H9 (cell line): ENCODE measurements at regions not wholly inside any gene's neighbourhood (a gene's known extent, or its start where the extent isn't known, plus 50 kb on each side); places are given as distances from the start of the nearest gene placed in this dataset.

Experiments used
- DNase-seq: peaks from one replicate; pipeline ENCODE4 v3.0.0-alpha.2; 2017
- H2AFZ ChIP-seq: one replicate; pipeline ENCODE4 v1.6.1; 2013; ENCODE audit warnings: mild to moderate bottlenecking, low read length, control low read depth, moderate library complexity
- H2AK5ac ChIP-seq: 2 replicates; pipeline ENCODE4 v1.6.1; 2013; ENCODE audit warnings: low read length, control low read depth, mixed read lengths; ENCODE audit not compliant: insufficient read length
- H2BK120ac ChIP-seq: one replicate; pipeline ENCODE4 v1.6.1; 2013; ENCODE audit warnings: low read depth, mild to moderate bottlenecking, low read length, control low read depth, inconsistent platforms; ENCODE audit not compliant: poor library complexity, severe bottlenecking
- H2BK12ac ChIP-seq: 2 replicates; pipeline ENCODE4 v1.6.1; 2013; ENCODE audit warnings: low read length, control low read depth, mixed read lengths, low read depth; ENCODE audit not compliant: insufficient read length
- H2BK15ac ChIP-seq: 2 replicates; pipeline ENCODE4 v1.6.1; 2013; ENCODE audit warnings: low read depth, low read length, control low read depth
- H2BK20ac ChIP-seq: one replicate; pipeline ENCODE4 v1.6.1; 2013; ENCODE audit warnings: low read depth, mild to moderate bottlenecking, low read length, control low read depth, inconsistent platforms; ENCODE audit not compliant: poor library complexity, severe bottlenecking
- H2BK5ac ChIP-seq: 2 replicates; pipeline ENCODE4 v1.6.1; 2013; ENCODE audit warnings: low read length, control low read depth, mixed read lengths; ENCODE audit not compliant: insufficient read length
- H3K14ac ChIP-seq: 2 replicates; pipeline ENCODE4 v1.6.1; 2013; ENCODE audit warnings: low read length, control low read depth; ENCODE audit not compliant: insufficient read depth
- H3K18ac ChIP-seq: 2 replicates; pipeline ENCODE4 v1.6.1; 2013; ENCODE audit warnings: low read depth, mild to moderate bottlenecking, mixed read lengths, low read length, control low read depth; ENCODE audit not compliant: insufficient read length
- H3K23ac ChIP-seq: 2 replicates; pipeline ENCODE4 v1.6.1; 2013; ENCODE audit warnings: low read length, control low read depth, mixed read lengths, low read depth; ENCODE audit not compliant: insufficient read length
- H3K23me2 ChIP-seq: 2 replicates; pipeline ENCODE4 v1.6.1; 2013; ENCODE audit warnings: low read depth, mild to moderate bottlenecking, mixed read lengths, low read length, control low read depth; ENCODE audit not compliant: insufficient read length, poor library complexity, severe bottlenecking
- H3K27ac ChIP-seq: 2 replicates; pipeline ENCODE4 v1.5.1; 2013; ENCODE audit warnings: low read length, control low read depth, mixed read lengths, low read depth; ENCODE audit not compliant: insufficient read length
- H3K27me3 ChIP-seq: 2 replicates; pipeline ENCODE4 v1.6.1; 2013; ENCODE audit warnings: low read length, control low read depth, inconsistent platforms; ENCODE audit not compliant: insufficient read depth
- H3K4ac ChIP-seq: 2 replicates; pipeline ENCODE4 v1.6.1; 2013; ENCODE audit warnings: low read depth, mild to moderate bottlenecking, control low read depth, inconsistent platforms, low read length, moderate library complexity
- H3K4me1 ChIP-seq: 2 replicates; pipeline ENCODE4 v1.6.1; 2013; ENCODE audit warnings: low read length, control low read depth, inconsistent platforms; ENCODE audit not compliant: insufficient read depth
- H3K4me2 ChIP-seq: 2 replicates; pipeline ENCODE4 v1.6.1; 2013; ENCODE audit warnings: low read length, control low read depth, mixed read lengths; ENCODE audit not compliant: insufficient read length, insufficient read depth
- H3K56ac ChIP-seq: 2 replicates; pipeline ENCODE4 v1.6.1; 2013; ENCODE audit warnings: low read depth, mild to moderate bottlenecking, mixed read lengths, low read length, control low read depth; ENCODE audit not compliant: insufficient read length
- H3K79me1 ChIP-seq: 2 replicates; pipeline ENCODE4 v1.6.1; 2013; ENCODE audit warnings: low read depth, mild to moderate bottlenecking, moderate library complexity, low read length, control low read depth, inconsistent platforms; ENCODE audit not compliant: insufficient read depth, poor library complexity, severe bottlenecking
- H3K79me2 ChIP-seq: 2 replicates; pipeline ENCODE4 v1.6.1; 2013; ENCODE audit warnings: low read length, control low read depth, inconsistent platforms; ENCODE audit not compliant: insufficient read depth
- H3K9ac ChIP-seq: 2 replicates; pipeline ENCODE4 v1.6.1; 2013; ENCODE audit warnings: low read length, control low read depth, mixed read lengths; ENCODE audit not compliant: insufficient read length; ENCODE audit errors: extremely low read depth
- H3K9me3 ChIP-seq: one replicate; pipeline ENCODE4 v1.6.1; 2013; ENCODE audit warnings: low read depth, low read length, inconsistent platforms; ENCODE audit not compliant: control insufficient read depth
- H3T11ph ChIP-seq: one replicate; pipeline ENCODE4 v1.6.1; 2013; ENCODE audit warnings: mild to moderate bottlenecking, low read length, control low read depth, inconsistent platforms
- H4K20me1 ChIP-seq: one replicate; pipeline ENCODE4 v1.6.1; 2013; ENCODE audit not compliant: control insufficient read depth, insufficient read length, insufficient read depth
- H4K5ac ChIP-seq: 2 replicates; pipeline ENCODE4 v1.6.1; 2013; ENCODE audit warnings: low read depth, mild to moderate bottlenecking, mixed read lengths, low read length, control low read depth; ENCODE audit not compliant: insufficient read length
- H4K8ac ChIP-seq: replicated peaks from 2 replicates; pipeline ENCODE4 v1.6.1; 2013; ENCODE audit warnings: low read length, control low read depth, mixed read lengths, low read depth; ENCODE audit not compliant: insufficient read length
- H4K91ac ChIP-seq: 2 replicates; pipeline ENCODE4 v1.6.1; 2013; ENCODE audit warnings: low read depth, mild to moderate bottlenecking, moderate library complexity, mixed read lengths, low read length, control low read depth; ENCODE audit not compliant: insufficient read length
- H3K27ac Mint-ChIP-seq, 3 experiments: 2 replicates in 2 of 3; 3 replicates in 1 of 3; pipeline ENCODE4 v1.8.0; 2020 to 2021; ENCODE audit warnings: mixed read lengths in 3 of 3, mild to moderate bottlenecking in 1 of 3, moderate library complexity in 1 of 3
- H3K27me3 Mint-ChIP-seq: 2 replicates; pipeline ENCODE4 v1.8.0; 2021; ENCODE audit warnings: low read depth, mild to moderate bottlenecking, moderate library complexity, mixed read lengths
- H3K36me3 Mint-ChIP-seq, 3 experiments: 2 replicates in 2 of 3; 3 replicates in 1 of 3; pipeline ENCODE4 v1.8.0; 2020 to 2021; ENCODE audit warnings: low read depth in 3 of 3, mixed read lengths in 3 of 3; ENCODE audit not compliant: insufficient read depth in 1 of 3
- H3K4me1 Mint-ChIP-seq, 2 experiments: 2 replicates each; pipeline ENCODE4 v1.8.0; 2020; ENCODE audit warnings: mixed read lengths in 2 of 2
- H3K4me3 Mint-ChIP-seq, 2 experiments: 2 replicates in 1 of 2; 3 replicates in 1 of 2; pipeline ENCODE4 v1.8.0; 2020 to 2021; ENCODE audit warnings: mild to moderate bottlenecking in 2 of 2, mixed read lengths in 2 of 2, moderate library complexity in 1 of 2
- H3K9me3 Mint-ChIP-seq, 2 experiments: 2 replicates in 1 of 2; 3 replicates in 1 of 2; pipeline ENCODE4 v1.8.0; 2020; ENCODE audit warnings: mild to moderate bottlenecking in 2 of 2, mixed read lengths in 2 of 2, moderate library complexity in 1 of 2
- CTCF ChIP-seq: fragments of 200-600 bp; sonication (generic); conservative IDR thresholded peaks from 3 replicates; pipeline ENCODE4 v1.8.0; 2021; ENCODE audit warnings: antibody characterized with exemption, mild to moderate bottlenecking
- WGBS: extraction: QIAGEN DNeasy Blood & Tissue Kit; methylation state at CpG from one replicate; pipeline ENCODE4 v1.1.7; 2013; ENCODE audit warnings: missing lambda C conversion rate, low lambda C conversion rate, mixed read lengths; ENCODE audit not compliant: insufficient read length; ENCODE audit errors: extremely low coverage; 5-methylcytosine and 5-hydroxymethylcytosine counted together

- no peak overlapping the region for H2BK20ac ChIP-seq
- WGBS = no CpG with 5 or more reads among the region's 4 CpGs
- no peak overlapping the region for H3K9ac ChIP-seq
- peak overlapping the region; percentile 52 for H3K18ac ChIP-seq
- H4K91ac ChIP-seq = no peak overlapping the region
- H3K9me3 Mint-ChIP-seq = peaks cover 10% of the 10 kb centered on the region in 2 experiments
- no peaks in the 10 kb centered on the region for H3K23me2 ChIP-seq
- H3K36me3 Mint-ChIP-seq = peaks cover 0 to 22% (median 0%) of the 10 kb centered on the region in 3 experiments; a peak in 3 of 7 replicates
- H2BK12ac ChIP-seq = no peak overlapping the region
- H3T11ph ChIP-seq = no peak overlapping the region
- no peak overlapping the region for H3K23ac ChIP-seq
- H3K27me3 Mint-ChIP-seq = no peaks in the 10 kb centered on the region
- H2BK15ac ChIP-seq = no peak overlapping the region
- H3K79me2 ChIP-seq = no peaks in the 10 kb centered on the region
- no peak overlapping the region for H2BK5ac ChIP-seq
- H3K27ac Mint-ChIP-seq = peak overlapping the region; percentile 71 to 89 (median 80)
- H3K27ac ChIP-seq = peak overlapping the region; percentile 85
- H3K4me1 Mint-ChIP-seq = peaks cover 35 to 40% of the 10 kb centered on the region in 2 experiments
- no peak overlapping the region for H4K5ac ChIP-seq
- no peak overlapping the region for H2AK5ac ChIP-seq
- no peaks in the 10 kb centered on the region for H3K79me1 ChIP-seq
- H4K20me1 ChIP-seq = no peaks in the 10 kb centered on the region
- H2BK120ac ChIP-seq = no peak overlapping the region
- no peaks in the 10 kb centered on the region for H3K9me3 ChIP-seq
- peaks cover 24% of the 10 kb centered on the region; the same call in 1 of the 2 replicates for H3K4me1 ChIP-seq
- peak overlapping the region; percentile 37 for H3K4me2 ChIP-seq
- no peaks in the 10 kb centered on the region for H3K27me3 ChIP-seq
- H4K8ac ChIP-seq = no peak overlapping the region
- H3K14ac ChIP-seq = no peak overlapping the region
- no peak overlapping the region for H3K4ac ChIP-seq
- TF ChIP-seq CTCF = no peak
- DNase-seq = no peak
- no peak overlapping the region for H3K56ac ChIP-seq
- H3K4me3 Mint-ChIP-seq = peak overlapping the region in 1 of 2 experiments; percentile 25; a peak in 2 of 5 replicates
- no peak overlapping the region for H2AFZ ChIP-seq
Measured at GRCh38 chr20:60728705-60729104, 523.4 kb upstream of the CDH4 start.
